Endothelial cell of umbilical vein (primary cell): ENCODE measurements at regions not wholly inside any gene's neighbourhood (a gene's known extent, or its start where the extent isn't known, plus 50 kb on each side); places are given as distances from the start of the nearest gene placed in this dataset.

Source experiments
- CTCF ChIP-seq, 2 donors: IDR thresholded peaks; 1 replicate in 1 of 2; 2 replicates in 1 of 2; pipeline ENCODE4 v1.5.1; 2011; ENCODE audit warnings: low read length in 2 of 2, mild to moderate bottlenecking in 2 of 2, moderate library complexity in 2 of 2, control low read depth in 1 of 2, inconsistent platforms in 1 of 2, low read depth in 1 of 2; ENCODE audit not compliant: insufficient read depth in 1 of 2; ENCODE audit errors: extremely low read depth in 1 of 2
- EZH2 ChIP-seq: IDR thresholded peaks from 2 replicates; pipeline ENCODE4 v1.6.1; 2012; ENCODE audit warnings: borderline replicate concordance, low read depth, mild to moderate bottlenecking, moderate library complexity, low read length, inconsistent platforms; ENCODE audit not compliant: severe bottlenecking
- GATA2 ChIP-seq: IDR thresholded peaks from 2 replicates; pipeline ENCODE4 v1.7.0; 2011; ENCODE audit warnings: low read depth, mild to moderate bottlenecking, moderate library complexity, mixed read lengths, low read length; ENCODE audit not compliant: insufficient read length, insufficient read depth
- JUN ChIP-seq: IDR thresholded peaks from 2 replicates; pipeline ENCODE4 v1.6.1; 2011; ENCODE audit warnings: borderline replicate concordance, low read depth; ENCODE audit not compliant: insufficient read length, insufficient read depth
- MYC ChIP-seq: IDR thresholded peaks from one replicate; pipeline ENCODE4 v1.6.1; 2011; ENCODE audit warnings: mild to moderate bottlenecking, low read depth, low read length
- POLR2A ChIP-seq: IDR thresholded peaks from 2 replicates; pipeline ENCODE4 v1.6.1; 2012; ENCODE audit warnings: low read depth, mild to moderate bottlenecking, control low read depth, low read length
- POLR2AphosphoS5 ChIP-seq: IDR thresholded peaks from 2 replicates; pipeline ENCODE4 v1.6.1; 2012; ENCODE audit warnings: low read depth, mild to moderate bottlenecking, control low read depth, low read length, moderate library complexity; ENCODE audit not compliant: insufficient read depth

DNA sequence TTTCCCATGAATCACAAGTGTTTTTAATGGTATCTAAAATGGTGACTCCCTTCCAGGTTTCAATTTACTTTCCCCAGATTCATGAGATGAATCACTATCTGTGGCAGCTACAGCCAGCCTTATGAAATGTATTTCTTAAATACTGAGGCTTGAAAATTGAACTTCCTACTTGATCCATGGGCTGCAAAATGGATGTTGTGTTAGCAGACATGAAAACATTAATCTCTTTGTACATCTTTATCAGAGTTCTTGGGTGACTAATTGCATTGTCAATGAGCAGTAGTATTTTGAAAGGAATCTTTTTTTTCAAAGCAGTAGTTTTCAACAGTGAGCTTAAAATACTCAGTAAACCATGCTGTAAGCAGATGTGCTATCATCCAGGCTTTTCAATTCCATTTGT lies 250.8 kb downstream of the SLC6A15 start:
- no peak for TF ChIP-seq POLR2AphosphoS5
- no peak for TF ChIP-seq MYC
- no peak for TF ChIP-seq CTCF (IDR thresholded peaks at IDR 0.05; ENCODE audit: extremely low read depth in 1 of 2, insufficient read depth in 1 of 2, low read depth in 1 of 2, low read length in 2 of 2)
- no peak for TF ChIP-seq POLR2A
- TF ChIP-seq EZH2 = no peak
- no peak for TF ChIP-seq JUN
- no peak for TF ChIP-seq GATA2
